Panc1 (cell line): ENCODE measurements at regions not wholly inside any gene's neighbourhood (a gene's known extent, or its start where the extent isn't known, plus 50 kb on each side); places are given as distances from the start of the nearest gene placed in this dataset.
"Not testable (repeated sequence)": the region's sequence is repeated elsewhere in the genome, so short reads cannot be mapped to it uniquely, and the experiment has no call there.

Experiments used
- POLR2AphosphoS5 ChIP-seq: IDR thresholded peaks from 2 replicates; pipeline ENCODE4 v1.6.1; 2012; ENCODE audit warnings: mild to moderate bottlenecking, low read depth, low read length, moderate library complexity
- TF ChIP-seq, protein P1 (sequence below): fragments of 450-650 bp; IDR thresholded peaks from 2 replicates; pipeline ENCODE4 v1.5.1; 2017; ENCODE audit warnings: mild to moderate bottlenecking

DNA sequence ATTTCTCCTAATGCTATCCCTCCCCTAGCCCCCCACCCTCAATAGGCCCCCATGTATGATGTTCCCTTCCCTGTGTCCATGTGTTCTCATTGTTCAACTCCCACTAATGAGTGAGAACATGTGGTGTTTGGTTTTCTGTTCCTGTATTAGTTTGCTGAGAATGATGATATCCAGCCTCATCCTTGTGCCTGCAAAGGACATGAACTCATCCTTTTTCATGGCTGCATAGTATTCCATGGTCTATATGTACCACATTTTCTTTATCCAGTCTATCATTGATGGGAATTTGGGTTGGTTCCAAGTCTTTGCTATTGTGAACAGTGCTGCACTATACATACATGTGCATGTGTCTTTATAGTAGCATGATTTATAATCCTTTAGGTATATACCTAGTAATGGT is 217.5 kb upstream of the ASCC3 start:
- TF ChIP-seq POLR2AphosphoS5, result not testable (repeated sequence)
- TF ChIP-seq, protein P1, sequence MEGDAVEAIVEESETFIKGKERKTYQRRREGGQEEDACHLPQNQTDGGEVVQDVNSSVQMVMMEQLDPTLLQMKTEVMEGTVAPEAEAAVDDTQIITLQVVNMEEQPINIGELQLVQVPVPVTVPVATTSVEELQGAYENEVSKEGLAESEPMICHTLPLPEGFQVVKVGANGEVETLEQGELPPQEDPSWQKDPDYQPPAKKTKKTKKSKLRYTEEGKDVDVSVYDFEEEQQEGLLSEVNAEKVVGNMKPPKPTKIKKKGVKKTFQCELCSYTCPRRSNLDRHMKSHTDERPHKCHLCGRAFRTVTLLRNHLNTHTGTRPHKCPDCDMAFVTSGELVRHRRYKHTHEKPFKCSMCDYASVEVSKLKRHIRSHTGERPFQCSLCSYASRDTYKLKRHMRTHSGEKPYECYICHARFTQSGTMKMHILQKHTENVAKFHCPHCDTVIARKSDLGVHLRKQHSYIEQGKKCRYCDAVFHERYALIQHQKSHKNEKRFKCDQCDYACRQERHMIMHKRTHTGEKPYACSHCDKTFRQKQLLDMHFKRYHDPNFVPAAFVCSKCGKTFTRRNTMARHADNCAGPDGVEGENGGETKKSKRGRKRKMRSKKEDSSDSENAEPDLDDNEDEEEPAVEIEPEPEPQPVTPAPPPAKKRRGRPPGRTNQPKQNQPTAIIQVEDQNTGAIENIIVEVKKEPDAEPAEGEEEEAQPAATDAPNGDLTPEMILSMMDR, result not testable (repeated sequence)
